BJ (cell line): ENCODE measurements at regions not wholly inside any gene's neighbourhood (a gene's known extent, or its start where the extent isn't known, plus 50 kb on each side); places are given as distances from the start of the nearest gene placed in this dataset.

Source experiments
- CTCF ChIA-PET: fragments of 350-600 bp; formaldehyde crosslinking; extraction: SDS; loops from one replicate; lab custom pipeline; 2021; ENCODE audit warnings: antibody characterized with exemption, inconsistent platforms; lab: Yijun Ruan, JAX
- POLR2A ChIA-PET: fragments of 300-600 bp; sonication (Branson Sonifier 250); formaldehyde crosslinking; extraction: SDS; loops from one replicate; lab custom pipeline; 2021; ENCODE audit warnings: antibody characterized with exemption; lab: Charles Lee
- DNase-seq: peaks from one replicate; pipeline ENCODE4 v3.0.0-alpha.2; 2011; ENCODE audit warnings: low read depth
- H3K27me3 ChIP-seq: 2 replicates; pipeline ENCODE4 v1.6.0; 2011; ENCODE audit warnings: low read length; ENCODE audit not compliant: control insufficient read depth, insufficient read depth
- H3K36me3 ChIP-seq: 2 replicates; pipeline ENCODE4 v1.5.1; 2011; ENCODE audit warnings: low read length; ENCODE audit not compliant: control insufficient read depth, insufficient read depth
- H3K4me3 ChIP-seq: 2 replicates; pipeline ENCODE4 v1.5.1; 2011; ENCODE audit warnings: low read depth, mild to moderate bottlenecking, control low read depth, low read length
- TF ChIP-seq, protein P1 (sequence below): IDR thresholded peaks from 2 replicates; pipeline ENCODE4 v1.5.1; 2011; ENCODE audit warnings: low read depth, mild to moderate bottlenecking, control low read depth, inconsistent platforms, low read length, moderate library complexity; ENCODE audit not compliant: insufficient read depth

DNA sequence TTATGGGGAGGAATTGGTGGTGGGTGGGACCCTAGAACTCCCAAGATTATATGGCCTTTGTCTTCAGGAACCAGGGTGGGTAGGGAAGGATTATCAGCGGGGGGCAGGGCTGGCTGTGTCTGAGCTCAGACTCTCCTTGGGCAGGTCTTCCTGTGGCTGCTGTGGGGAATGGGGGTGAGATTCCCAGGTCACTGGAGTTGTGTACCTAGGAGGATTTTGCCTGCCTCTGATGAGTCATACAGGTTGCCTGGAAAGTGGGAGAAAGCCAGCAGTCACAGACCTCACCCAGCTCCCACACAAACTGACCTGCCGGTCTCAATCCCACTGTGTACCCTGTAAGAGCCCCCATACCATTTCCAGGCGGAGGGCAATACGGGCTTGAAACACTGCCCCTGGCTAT, 209.9 kb upstream of the CNTN3 start:
- ChIA-PET POLR2A (no interaction called here), CTCF (no interaction called here)
- no peaks in the 10 kb centered on the region for H3K36me3 ChIP-seq
- no peak overlapping the region for H3K4me3 ChIP-seq
- H3K27me3 ChIP-seq, result no peaks in the 10 kb centered on the region
- no peak for DNase-seq
- TF ChIP-seq, protein P1, sequence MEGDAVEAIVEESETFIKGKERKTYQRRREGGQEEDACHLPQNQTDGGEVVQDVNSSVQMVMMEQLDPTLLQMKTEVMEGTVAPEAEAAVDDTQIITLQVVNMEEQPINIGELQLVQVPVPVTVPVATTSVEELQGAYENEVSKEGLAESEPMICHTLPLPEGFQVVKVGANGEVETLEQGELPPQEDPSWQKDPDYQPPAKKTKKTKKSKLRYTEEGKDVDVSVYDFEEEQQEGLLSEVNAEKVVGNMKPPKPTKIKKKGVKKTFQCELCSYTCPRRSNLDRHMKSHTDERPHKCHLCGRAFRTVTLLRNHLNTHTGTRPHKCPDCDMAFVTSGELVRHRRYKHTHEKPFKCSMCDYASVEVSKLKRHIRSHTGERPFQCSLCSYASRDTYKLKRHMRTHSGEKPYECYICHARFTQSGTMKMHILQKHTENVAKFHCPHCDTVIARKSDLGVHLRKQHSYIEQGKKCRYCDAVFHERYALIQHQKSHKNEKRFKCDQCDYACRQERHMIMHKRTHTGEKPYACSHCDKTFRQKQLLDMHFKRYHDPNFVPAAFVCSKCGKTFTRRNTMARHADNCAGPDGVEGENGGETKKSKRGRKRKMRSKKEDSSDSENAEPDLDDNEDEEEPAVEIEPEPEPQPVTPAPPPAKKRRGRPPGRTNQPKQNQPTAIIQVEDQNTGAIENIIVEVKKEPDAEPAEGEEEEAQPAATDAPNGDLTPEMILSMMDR, result no peak

- Histone ChIP-seq H3K36me3 (no peaks in the 10 kb centered on the region), H3K4me3 (no peak overlapping the region), H3K27me3 (no peaks in the 10 kb centered on the region)
- CTCF ChIA-PET, result no interaction called here
- DNase-seq, result no peak
- POLR2A ChIA-PET, result no interaction called here
- TF ChIP-seq, protein P1, result no peak
These were observed 199.7 kb upstream of the CNTN3 start for GRCh38 chr3:74814181-74814580.

DNA sequence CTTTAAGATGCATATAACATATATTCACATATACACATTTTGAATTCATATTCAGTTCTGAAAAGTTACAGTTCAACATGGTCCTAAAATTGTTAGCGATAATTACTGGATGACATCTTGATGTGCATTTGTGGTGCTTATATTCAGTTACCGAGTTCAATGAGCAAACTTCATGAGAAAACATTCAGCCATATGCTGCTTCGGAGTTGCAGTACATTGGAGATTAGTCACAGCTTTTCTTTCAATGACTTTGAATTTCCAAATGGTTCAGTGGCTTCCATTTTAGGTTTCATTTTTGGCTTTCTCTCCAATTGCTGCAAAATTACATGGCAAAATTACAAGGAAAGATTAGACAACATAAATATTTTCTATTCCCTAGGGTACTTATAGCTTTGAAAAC, 198.3 kb upstream of the CNTN3 start:
- TF ChIP-seq, protein P1, result no peak
- Histone ChIP-seq H3K27me3 (no peaks in the 10 kb centered on the region), H3K4me3 (no peak overlapping the region), H3K36me3 (no peaks in the 10 kb centered on the region)
- ChIA-PET CTCF (no interaction called here), POLR2A (no interaction called here)
- no peak for DNase-seq

DNA sequence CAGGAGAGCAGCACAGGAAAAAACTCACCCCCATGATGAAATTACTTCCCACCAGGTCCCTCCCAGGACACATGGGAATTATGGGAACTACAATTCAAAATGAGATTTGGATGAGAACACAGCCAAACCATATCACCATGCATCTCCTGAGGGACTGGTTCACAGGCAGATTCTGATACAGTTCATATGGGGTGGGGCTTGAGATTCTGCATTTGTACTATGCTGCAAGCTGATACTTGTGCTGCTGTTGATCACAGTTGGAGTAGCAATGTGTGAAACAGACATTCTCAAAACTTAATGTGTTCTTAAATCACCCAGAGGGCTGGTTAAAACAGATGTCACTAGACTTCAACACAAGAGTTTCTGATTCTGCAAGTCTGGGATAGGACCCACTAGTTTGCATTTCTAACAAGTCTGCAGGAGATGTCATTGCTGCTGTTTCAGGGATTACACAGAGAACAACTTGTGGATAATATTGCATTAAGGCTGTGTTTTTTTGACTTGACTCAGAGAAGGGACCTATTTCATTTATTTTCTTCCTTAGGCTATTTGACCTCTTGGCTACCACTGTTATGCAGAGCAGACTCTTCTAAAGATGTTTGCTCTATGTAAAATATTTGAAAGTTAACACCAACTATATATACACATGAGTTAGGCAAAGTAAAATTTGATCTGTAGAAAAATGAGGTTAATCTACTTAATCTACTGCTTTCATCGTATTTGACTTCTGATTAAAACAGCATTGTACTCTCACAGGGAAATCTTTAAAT, 194.2 kb upstream of the CNTN3 start:
- no peaks in the 10 kb centered on the region for H3K27me3 ChIP-seq
- TF ChIP-seq, protein P1, result no peak
- CTCF ChIA-PET, result no interaction called here
- H3K36me3 ChIP-seq, result no peaks in the 10 kb centered on the region
- POLR2A ChIA-PET, result no interaction called here
- no peak overlapping the region for H3K4me3 ChIP-seq
- no peak for DNase-seq

DNA sequence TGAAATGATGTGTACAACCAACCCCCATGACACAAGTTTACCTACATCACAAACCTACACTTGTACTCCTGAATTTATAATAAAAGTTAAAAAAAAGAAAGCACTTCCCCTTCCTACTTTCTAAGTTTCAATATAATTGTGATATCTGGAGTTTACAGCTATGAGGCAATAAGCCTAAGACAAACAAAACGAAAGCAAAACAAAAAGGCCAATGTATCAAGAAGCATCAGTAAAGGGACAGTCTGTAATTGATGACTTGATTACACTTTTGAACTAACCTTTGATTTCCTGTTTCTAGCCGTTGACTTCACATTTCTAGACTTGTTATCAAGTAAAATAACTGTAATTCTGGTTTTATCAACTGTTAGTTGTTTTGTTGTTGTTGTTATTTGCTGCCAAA, 187.5 kb upstream of the CNTN3 start:
- no peaks in the 10 kb centered on the region for H3K27me3 ChIP-seq
- POLR2A ChIA-PET, result no interaction called here
- TF ChIP-seq, protein P1, result no peak
- H3K4me3 ChIP-seq, result no peak overlapping the region
- CTCF ChIA-PET, result no interaction called here
- H3K36me3 ChIP-seq, result no peaks in the 10 kb centered on the region
- DNase-seq, result no peak
